ENCODE measurements at regions not wholly inside any gene's neighbourhood (a gene's known extent, or its start where the extent isn't known, plus 50 kb on each side); places are given as distances from the start of the nearest gene placed in this dataset.

GRCh38 chr2:94758546-94758945 lies 112.7 kb upstream of the TEKT4 start:
- DNase-seq (no peak), ATAC-seq (ENCODE audit: low read depth) (no peak)
- Histone ChIP-seq H3K27ac (ENCODE audit: low read length in 2 of 2) (no peak overlapping the region), H3K4me1 (ENCODE audit: control insufficient read depth in 2 of 2, insufficient read depth in 2 of 2, low read length in 2 of 2) (no peaks in the 10 kb centered on the region), H3K4me2 (replicated peaks; ENCODE audit: low read depth, low read length, poor library complexity, severe bottlenecking) (no peak overlapping the region), H3K9me3 (ENCODE audit: control extremely low read depth in 1 of 3, control insufficient read depth in 2 of 3, insufficient read depth in 1 of 3, low read length in 2 of 3) (peaks cover 0 to 3% (median 0%) of the 10 kb centered on the region in 3 donors), H3K27me3 (replicated peaks in 1 of 4; ENCODE audit: control extremely low read depth in 1 of 4, control insufficient read depth in 3 of 4, insufficient read depth in 4 of 4, low read length in 3 of 4) (no peaks in the 10 kb centered on the region), H3K79me2 (ENCODE audit: control insufficient read depth, insufficient read depth, low read length) (no peaks in the 10 kb centered on the region), H3K36me3 (replicated peaks in 1 of 2; ENCODE audit: control extremely low read depth in 1 of 2, control insufficient read depth in 1 of 2, extremely low read depth in 1 of 2, insufficient read depth in 2 of 2, low read length in 1 of 2) (no peaks in the 10 kb centered on the region), H2AFZ (ENCODE audit: insufficient read depth, low read depth, low read length, poor library complexity, severe bottlenecking) (no peak overlapping the region), H3K9ac (ENCODE audit: low read length) (no peak overlapping the region), H3K4me3 (ENCODE audit: control extremely low read depth in 1 of 5, extremely low read depth in 1 of 5, insufficient read depth in 1 of 5, low read depth in 2 of 5, low read length in 4 of 5) (no peak overlapping the region), H4K20me1 (ENCODE audit: control insufficient read depth, insufficient read depth, low read length, poor library complexity, severe bottlenecking) (no peaks in the 10 kb centered on the region)
- CTCF ChIA-PET: no interaction called here
- H3K9me3 Mint-ChIP-seq (ENCODE audit: insufficient read depth): no peaks in the 10 kb centered on the region
- H3K4me3 Mint-ChIP-seq: no peak overlapping the region
- intact Hi-C loops (cut with micrococcal nuclease): no loop called here
- H3K27ac Mint-ChIP-seq: no peak overlapping the region
- H3K4me1 Mint-ChIP-seq: no peaks in the 10 kb centered on the region
- peaks cover 2% of the 10 kb centered on the region for H3K27me3 Mint-ChIP-seq
- POLR2A ChIA-PET: no interaction called here
- TF ChIP-seq CTCF (IDR thresholded peaks at IDR 0.05): no peak
- TF ChIP-seq EZH2 (IDR thresholded peaks at IDR 0.05; ENCODE audit: borderline replicate concordance, insufficient read depth, low read depth, low read length, poor library complexity, severe bottlenecking): no peak
- 100% methylated on average over 1 of the region's 5 CpGs for WGBS (ENCODE audit: insufficient coverage)

- 33% methylated on average over 7 of the region's 7 CpGs for WGBS (ENCODE audit: insufficient coverage)
- CTCF ChIA-PET: no interaction called here
- Histone ChIP-seq H2AFZ (ENCODE audit: insufficient read depth, low read depth, low read length, poor library complexity, severe bottlenecking) (no peak overlapping the region), H3K4me2 (replicated peaks; ENCODE audit: low read depth, low read length, poor library complexity, severe bottlenecking) (no peak overlapping the region), H3K27me3 (replicated peaks in 1 of 4; ENCODE audit: control extremely low read depth in 1 of 4, control insufficient read depth in 3 of 4, insufficient read depth in 4 of 4, low read length in 3 of 4) (no peaks in the 10 kb centered on the region), H3K9me3 (ENCODE audit: control extremely low read depth in 1 of 3, control insufficient read depth in 2 of 3, insufficient read depth in 1 of 3, low read length in 2 of 3) (peaks cover 0 to 3% (median 0%) of the 10 kb centered on the region in 3 donors), H3K4me1 (ENCODE audit: control insufficient read depth in 2 of 2, insufficient read depth in 2 of 2, low read length in 2 of 2) (no peaks in the 10 kb centered on the region), H3K79me2 (ENCODE audit: control insufficient read depth, insufficient read depth, low read length) (no peaks in the 10 kb centered on the region), H3K9ac (ENCODE audit: low read length) (no peak overlapping the region), H3K4me3 (ENCODE audit: control extremely low read depth in 1 of 5, extremely low read depth in 1 of 5, insufficient read depth in 1 of 5, low read depth in 2 of 5, low read length in 4 of 5) (no peak overlapping the region), H3K36me3 (replicated peaks in 1 of 2; ENCODE audit: control extremely low read depth in 1 of 2, control insufficient read depth in 1 of 2, extremely low read depth in 1 of 2, insufficient read depth in 2 of 2, low read length in 1 of 2) (no peaks in the 10 kb centered on the region), H3K27ac (ENCODE audit: low read length in 2 of 2) (no peak overlapping the region), H4K20me1 (ENCODE audit: control insufficient read depth, insufficient read depth, low read length, poor library complexity, severe bottlenecking) (no peaks in the 10 kb centered on the region)
- intact Hi-C loops (cut with micrococcal nuclease): no loop called here
- Mint-ChIP-seq H3K9me3 (ENCODE audit: insufficient read depth) (no peaks in the 10 kb centered on the region), H3K4me3 (no peak overlapping the region), H3K27me3 (no peaks in the 10 kb centered on the region), H3K4me1 (no peaks in the 10 kb centered on the region), H3K27ac (no peak overlapping the region)
- TF ChIP-seq CTCF (IDR thresholded peaks at IDR 0.05) (no peak), EZH2 (IDR thresholded peaks at IDR 0.05; ENCODE audit: borderline replicate concordance, insufficient read depth, low read depth, low read length, poor library complexity, severe bottlenecking) (no peak)
- no peak for DNase-seq
- POLR2A ChIA-PET: no interaction called here
- no peak for ATAC-seq (ENCODE audit: low read depth)
Measured at GRCh38 chr2:94759211-94759610, 112.0 kb upstream of the TEKT4 start.
